ENCODE measurements at regions not wholly inside any gene's neighbourhood (a gene's known extent, or its start where the extent isn't known, plus 50 kb on each side); places are given as distances from the start of the nearest gene placed in this dataset.

DNA sequence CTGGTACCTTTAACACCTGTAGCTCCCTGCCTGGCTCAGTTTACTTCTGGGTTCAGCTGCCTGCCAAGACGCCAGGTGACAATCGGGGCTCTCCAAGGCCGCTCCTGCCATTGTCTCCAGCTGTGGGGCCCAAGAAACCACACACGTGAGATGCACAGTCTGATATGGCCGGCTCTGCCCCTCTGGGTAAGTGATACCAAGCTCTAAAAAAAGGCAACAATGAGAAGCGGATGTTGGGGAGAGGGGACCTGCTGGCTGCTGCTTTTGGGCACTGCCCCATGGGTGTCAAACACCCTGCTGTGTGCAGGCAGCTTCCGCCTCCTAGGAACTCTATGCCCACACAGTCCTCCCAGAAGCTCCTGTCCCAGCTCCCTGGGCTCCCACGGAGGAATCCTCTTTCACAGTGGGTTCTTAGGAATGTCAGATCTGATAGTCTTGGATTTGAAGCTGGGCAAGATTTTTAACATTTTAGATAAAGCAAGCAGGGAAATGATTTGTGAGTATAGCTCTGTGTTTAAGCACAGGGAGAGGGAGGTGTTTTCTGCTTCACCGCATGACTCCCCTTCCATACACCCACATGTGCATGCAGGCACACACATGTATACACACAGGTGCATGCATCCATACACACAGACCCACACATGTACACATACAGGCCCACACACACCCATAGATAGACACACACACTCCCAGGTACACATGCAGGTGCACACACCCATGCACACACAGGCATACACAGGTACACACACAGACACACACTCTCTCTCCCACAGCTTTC lies 1135.8 kb downstream of the BCL11B start:
- TF ChIP-seq, protein P1, sequence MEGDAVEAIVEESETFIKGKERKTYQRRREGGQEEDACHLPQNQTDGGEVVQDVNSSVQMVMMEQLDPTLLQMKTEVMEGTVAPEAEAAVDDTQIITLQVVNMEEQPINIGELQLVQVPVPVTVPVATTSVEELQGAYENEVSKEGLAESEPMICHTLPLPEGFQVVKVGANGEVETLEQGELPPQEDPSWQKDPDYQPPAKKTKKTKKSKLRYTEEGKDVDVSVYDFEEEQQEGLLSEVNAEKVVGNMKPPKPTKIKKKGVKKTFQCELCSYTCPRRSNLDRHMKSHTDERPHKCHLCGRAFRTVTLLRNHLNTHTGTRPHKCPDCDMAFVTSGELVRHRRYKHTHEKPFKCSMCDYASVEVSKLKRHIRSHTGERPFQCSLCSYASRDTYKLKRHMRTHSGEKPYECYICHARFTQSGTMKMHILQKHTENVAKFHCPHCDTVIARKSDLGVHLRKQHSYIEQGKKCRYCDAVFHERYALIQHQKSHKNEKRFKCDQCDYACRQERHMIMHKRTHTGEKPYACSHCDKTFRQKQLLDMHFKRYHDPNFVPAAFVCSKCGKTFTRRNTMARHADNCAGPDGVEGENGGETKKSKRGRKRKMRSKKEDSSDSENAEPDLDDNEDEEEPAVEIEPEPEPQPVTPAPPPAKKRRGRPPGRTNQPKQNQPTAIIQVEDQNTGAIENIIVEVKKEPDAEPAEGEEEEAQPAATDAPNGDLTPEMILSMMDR (IDR thresholded peaks at IDR 0.05): no peak
- TF ChIP-seq ZFX (IDR thresholded peaks at IDR 0.05; ENCODE audit: borderline replicate concordance): no peak
